ENCODE measurements at regions not wholly inside any gene's neighbourhood (a gene's known extent, or its start where the extent isn't known, plus 50 kb on each side); places are given as distances from the start of the nearest gene placed in this dataset.

DNA sequence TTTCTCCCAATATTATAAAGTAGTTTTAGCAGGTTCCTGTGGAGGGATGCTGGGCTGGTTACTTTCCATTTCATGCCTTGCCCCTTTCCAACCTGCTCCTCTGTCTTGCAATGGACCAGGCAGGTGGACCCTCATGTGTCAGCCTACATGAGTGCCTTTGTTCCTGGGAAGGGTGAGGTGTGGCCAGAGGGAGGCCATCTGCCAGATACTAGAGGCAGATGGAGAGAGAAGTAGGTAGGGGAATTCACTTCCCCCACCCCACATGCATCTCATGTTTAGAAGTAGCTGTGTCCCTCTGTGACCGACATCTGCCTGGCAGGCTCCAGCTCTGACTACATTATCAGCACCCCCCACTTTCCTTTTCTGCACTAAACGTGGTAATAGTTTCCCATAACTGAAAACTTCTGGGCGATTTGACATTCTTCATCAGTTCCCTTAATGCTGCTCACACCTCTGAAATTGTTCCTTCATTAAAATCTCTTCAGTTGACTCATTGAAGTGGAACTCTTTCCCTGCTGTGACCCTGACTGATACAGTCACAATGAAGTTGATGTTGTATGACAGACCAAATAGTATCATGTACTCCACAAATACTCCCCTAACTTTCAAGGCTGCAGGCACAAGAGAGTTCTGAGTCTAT lies 396.3 kb upstream of the FZD8 start:
- no peak for DNase-seq
- H3K9me3 ChIP-seq (ENCODE audit: control extremely low read depth in 1 of 5, control insufficient read depth in 4 of 5, insufficient read depth in 2 of 5, low read depth in 1 of 5, low read length in 4 of 5) = no peaks in the 10 kb centered on the region
- CTCF ChIA-PET = no interaction called here
- POLR2A ChIA-PET = no interaction called here
- no peaks in the 10 kb centered on the region for H3K4me1 ChIP-seq (ENCODE audit: control extremely low read depth in 1 of 4, control insufficient read depth in 4 of 4, insufficient read depth in 4 of 4, low read length in 3 of 4)
- H3K27me3 ChIP-seq (replicated peaks in 2 of 5; ENCODE audit: control insufficient read depth in 4 of 5, insufficient read depth in 5 of 5, low read length in 4 of 5) = no peaks in the 10 kb centered on the region
- H3K27ac ChIP-seq (ENCODE audit: insufficient read depth in 1 of 2, low read depth in 1 of 2, low read length in 2 of 2, poor library complexity in 1 of 2, severe bottlenecking in 2 of 2) = no peak overlapping the region
- H3K36me3 ChIP-seq (ENCODE audit: control insufficient read depth in 4 of 4, insufficient read depth in 4 of 4, low read length in 3 of 4) = no peaks in the 10 kb centered on the region
- no peak overlapping the region for H3K4me3 ChIP-seq (ENCODE audit: control insufficient read depth in 1 of 7, extremely low read depth in 1 of 7, insufficient read depth in 4 of 7, low read depth in 2 of 7, low read length in 6 of 7)
- WGBS (ENCODE audit: insufficient coverage) = 74% methylated on average over 3 of the region's 3 CpGs

DNA sequence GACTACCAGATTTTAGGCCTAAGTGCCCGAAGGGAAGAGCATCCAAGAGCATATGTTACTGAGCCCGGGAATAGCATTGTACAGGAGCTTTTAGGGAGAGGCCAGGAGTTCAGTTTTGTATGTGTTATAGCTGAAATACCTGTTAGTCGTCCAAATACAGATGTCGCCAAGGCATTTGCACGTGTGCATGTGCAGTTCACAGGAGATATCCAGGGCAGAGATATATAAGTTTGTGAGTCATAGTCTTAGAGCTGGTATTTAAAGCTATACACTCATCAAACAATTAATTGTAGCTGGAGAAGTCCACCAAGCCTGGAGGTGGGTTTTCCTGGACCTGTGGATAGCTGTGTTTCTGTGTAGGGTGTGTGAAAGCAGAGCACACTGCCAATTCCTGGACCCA lies 394.0 kb upstream of the FZD8 start:
- DNase-seq = no peak

DNA sequence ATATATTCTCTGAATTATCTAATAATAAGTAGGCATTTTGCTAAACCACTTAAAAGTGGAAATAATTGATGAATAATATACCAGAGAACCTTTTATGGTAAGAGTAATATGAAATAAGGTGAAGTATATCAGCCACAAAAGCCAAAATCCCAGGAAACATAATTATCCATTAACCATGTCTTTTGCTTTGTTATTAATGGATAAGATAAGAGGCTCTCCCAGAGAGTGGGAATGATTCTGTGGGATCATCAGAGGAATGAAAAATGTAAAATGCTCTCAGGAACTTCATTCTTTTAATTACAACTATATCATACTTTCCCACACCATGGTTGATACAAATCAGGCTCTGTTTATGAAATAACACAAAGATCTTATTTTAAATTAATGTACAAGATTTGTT lies 391.7 kb upstream of the FZD8 start:
- ChIA-PET CTCF (no interaction called here), POLR2A (no interaction called here)
- Histone ChIP-seq H3K9me3 (ENCODE audit: control extremely low read depth in 1 of 5, control insufficient read depth in 4 of 5, insufficient read depth in 2 of 5, low read depth in 1 of 5, low read length in 4 of 5) (no peaks in the 10 kb centered on the region), H3K4me1 (ENCODE audit: control extremely low read depth in 1 of 4, control insufficient read depth in 4 of 4, insufficient read depth in 4 of 4, low read length in 3 of 4) (no peaks in the 10 kb centered on the region), H3K27me3 (replicated peaks in 2 of 5; ENCODE audit: control insufficient read depth in 4 of 5, insufficient read depth in 5 of 5, low read length in 4 of 5) (no peaks in the 10 kb centered on the region), H3K27ac (ENCODE audit: insufficient read depth in 1 of 2, low read depth in 1 of 2, low read length in 2 of 2, poor library complexity in 1 of 2, severe bottlenecking in 2 of 2) (no peak overlapping the region), H3K36me3 (ENCODE audit: control insufficient read depth in 4 of 4, insufficient read depth in 4 of 4, low read length in 3 of 4) (no peaks in the 10 kb centered on the region), H3K4me3 (ENCODE audit: control insufficient read depth in 1 of 7, extremely low read depth in 1 of 7, insufficient read depth in 4 of 7, low read depth in 2 of 7, low read length in 6 of 7) (no peak overlapping the region)
- no peak for DNase-seq

More for the DNA sequence above, 394.0 kb upstream of the FZD8 start:
- 93% methylated on average over 4 of the region's 5 CpGs for WGBS (ENCODE audit: insufficient coverage)
- no peaks in the 10 kb centered on the region for H3K9me3 ChIP-seq (ENCODE audit: control extremely low read depth in 1 of 5, control insufficient read depth in 4 of 5, insufficient read depth in 2 of 5, low read depth in 1 of 5, low read length in 4 of 5)
- H3K4me1 ChIP-seq (ENCODE audit: control extremely low read depth in 1 of 4, control insufficient read depth in 4 of 4, insufficient read depth in 4 of 4, low read length in 3 of 4) = no peaks in the 10 kb centered on the region
- no peaks in the 10 kb centered on the region for H3K36me3 ChIP-seq (ENCODE audit: control insufficient read depth in 4 of 4, insufficient read depth in 4 of 4, low read length in 3 of 4)
- H3K27ac ChIP-seq (ENCODE audit: insufficient read depth in 1 of 2, low read depth in 1 of 2, low read length in 2 of 2, poor library complexity in 1 of 2, severe bottlenecking in 2 of 2) = no peak overlapping the region
- CTCF ChIA-PET = no interaction called here
- no peaks in the 10 kb centered on the region for H3K27me3 ChIP-seq (replicated peaks in 2 of 5; ENCODE audit: control insufficient read depth in 4 of 5, insufficient read depth in 5 of 5, low read length in 4 of 5)
- POLR2A ChIA-PET = no interaction called here
- no peak overlapping the region for H3K4me3 ChIP-seq (ENCODE audit: control insufficient read depth in 1 of 7, extremely low read depth in 1 of 7, insufficient read depth in 4 of 7, low read depth in 2 of 7, low read length in 6 of 7)

DNA sequence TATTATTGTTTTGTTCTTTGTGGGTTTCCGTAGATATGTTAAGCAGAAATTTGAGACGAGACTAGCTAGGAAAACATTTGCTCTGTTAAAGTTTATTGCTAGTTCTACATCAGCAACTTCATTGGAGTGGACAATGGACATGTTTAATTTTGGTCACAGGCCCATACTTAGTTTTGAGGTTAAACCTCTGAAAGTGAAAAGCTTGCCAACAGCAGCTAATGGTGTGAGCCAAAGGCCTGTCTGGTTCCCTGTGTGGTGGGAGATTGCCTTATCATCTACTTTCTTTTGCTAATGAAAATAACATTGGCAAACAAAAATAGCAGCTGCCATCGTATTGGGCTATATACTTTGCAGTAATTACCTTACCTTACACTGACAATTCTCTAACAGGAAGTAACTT lies 388.4 kb upstream of the FZD8 start:
- no peak overlapping the region for H3K27ac ChIP-seq (ENCODE audit: insufficient read depth in 1 of 2, low read depth in 1 of 2, low read length in 2 of 2, poor library complexity in 1 of 2, severe bottlenecking in 2 of 2)
- no peaks in the 10 kb centered on the region for H3K9me3 ChIP-seq (ENCODE audit: control extremely low read depth in 1 of 5, control insufficient read depth in 4 of 5, insufficient read depth in 2 of 5, low read depth in 1 of 5, low read length in 4 of 5)
- 100% methylated on average over 2 of the region's 3 CpGs for WGBS (ENCODE audit: insufficient coverage)
- no peaks in the 10 kb centered on the region for H3K36me3 ChIP-seq (ENCODE audit: control insufficient read depth in 4 of 4, insufficient read depth in 4 of 4, low read length in 3 of 4)
- no peaks in the 10 kb centered on the region for H3K27me3 ChIP-seq (replicated peaks in 2 of 5; ENCODE audit: control insufficient read depth in 4 of 5, insufficient read depth in 5 of 5, low read length in 4 of 5)
- H3K4me3 ChIP-seq (ENCODE audit: control insufficient read depth in 1 of 7, extremely low read depth in 1 of 7, insufficient read depth in 4 of 7, low read depth in 2 of 7, low read length in 6 of 7) = no peak overlapping the region
- ChIA-PET CTCF (no interaction called here), POLR2A (no interaction called here)
- H3K4me1 ChIP-seq (ENCODE audit: control extremely low read depth in 1 of 4, control insufficient read depth in 4 of 4, insufficient read depth in 4 of 4, low read length in 3 of 4) = no peaks in the 10 kb centered on the region
- no peak for DNase-seq

DNA sequence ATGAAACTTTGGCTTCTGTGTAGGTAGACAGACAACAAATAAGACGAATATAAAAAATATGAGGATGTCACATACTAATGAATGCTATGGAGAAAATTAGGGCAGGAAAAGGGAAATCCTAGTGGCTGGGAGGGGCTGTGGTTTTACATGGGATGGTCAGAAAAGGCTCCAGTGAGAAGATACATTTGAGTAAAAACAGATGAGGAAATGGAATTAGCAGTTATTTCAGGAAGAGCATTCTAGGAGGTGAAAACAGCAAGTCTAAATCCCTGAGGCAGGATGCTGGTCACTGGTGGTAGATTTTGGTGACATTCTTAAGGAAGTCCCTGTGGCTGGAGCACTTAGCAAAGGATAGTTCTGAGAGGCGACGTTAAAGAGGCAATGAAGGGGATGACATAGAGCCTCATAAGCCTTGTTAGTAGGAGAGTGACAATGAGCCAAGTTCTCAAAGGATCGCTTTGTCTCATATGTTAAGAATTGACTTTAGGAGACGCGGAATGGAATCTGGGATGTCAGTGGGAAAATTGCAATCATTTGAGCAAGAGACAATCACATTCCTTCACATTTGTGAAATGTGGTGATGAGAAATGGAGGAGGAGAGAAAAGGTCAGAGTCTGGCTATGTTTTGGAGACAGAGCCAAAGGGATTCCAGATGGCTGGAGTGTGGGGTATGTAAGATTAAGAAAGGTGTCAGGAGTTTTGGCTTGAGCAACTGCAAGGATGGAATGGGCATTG lies 384.7 kb upstream of the FZD8 start:
- Histone ChIP-seq H3K27me3 (replicated peaks in 2 of 5; ENCODE audit: control insufficient read depth in 4 of 5, insufficient read depth in 5 of 5, low read length in 4 of 5) (no peaks in the 10 kb centered on the region), H3K4me3 (ENCODE audit: control insufficient read depth in 1 of 7, extremely low read depth in 1 of 7, insufficient read depth in 4 of 7, low read depth in 2 of 7, low read length in 6 of 7) (no peak overlapping the region), H3K4me1 (ENCODE audit: control extremely low read depth in 1 of 4, control insufficient read depth in 4 of 4, insufficient read depth in 4 of 4, low read length in 3 of 4) (no peaks in the 10 kb centered on the region), H3K9me3 (ENCODE audit: control extremely low read depth in 1 of 5, control insufficient read depth in 4 of 5, insufficient read depth in 2 of 5, low read depth in 1 of 5, low read length in 4 of 5) (peaks cover 0 to 2% (median 0%) of the 10 kb centered on the region in 5 experiments), H3K27ac (ENCODE audit: insufficient read depth in 1 of 2, low read depth in 1 of 2, low read length in 2 of 2, poor library complexity in 1 of 2, severe bottlenecking in 2 of 2) (no peak overlapping the region), H3K36me3 (ENCODE audit: control insufficient read depth in 4 of 4, insufficient read depth in 4 of 4, low read length in 3 of 4) (no peaks in the 10 kb centered on the region)
- 95% methylated on average over 6 of the region's 6 CpGs for WGBS (ENCODE audit: insufficient coverage)
- ChIA-PET POLR2A (no interaction called here), CTCF (no interaction called here)
- no peak for DNase-seq

DNA sequence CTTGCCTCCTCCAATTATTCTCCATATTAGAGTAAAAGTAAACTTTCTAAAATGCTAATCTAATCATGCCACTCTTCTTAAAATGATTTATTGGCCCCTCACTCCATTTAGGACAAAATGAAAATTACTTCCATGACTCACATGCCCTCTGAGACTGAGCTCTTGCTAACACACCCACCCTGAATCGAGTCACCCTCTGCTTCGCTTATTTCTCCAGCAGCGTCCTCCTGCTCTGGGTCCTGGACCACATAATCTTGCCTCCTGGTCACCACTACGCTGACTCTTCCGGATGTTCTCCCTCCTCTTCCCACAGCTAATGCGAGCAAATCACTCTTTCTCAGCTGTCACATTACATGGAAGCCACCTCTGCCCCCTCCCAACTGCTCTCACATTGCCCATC lies 384.0 kb upstream of the FZD8 start:
- CTCF ChIA-PET = no interaction called here
- H3K27me3 ChIP-seq (replicated peaks in 2 of 5; ENCODE audit: control insufficient read depth in 4 of 5, insufficient read depth in 5 of 5, low read length in 4 of 5) = no peaks in the 10 kb centered on the region
- H3K4me1 ChIP-seq (ENCODE audit: control extremely low read depth in 1 of 4, control insufficient read depth in 4 of 4, insufficient read depth in 4 of 4, low read length in 3 of 4) = no peaks in the 10 kb centered on the region
- POLR2A ChIA-PET = no interaction called here
- no peaks in the 10 kb centered on the region for H3K36me3 ChIP-seq (ENCODE audit: control insufficient read depth in 4 of 4, insufficient read depth in 4 of 4, low read length in 3 of 4)
- H3K4me3 ChIP-seq (ENCODE audit: control insufficient read depth in 1 of 7, extremely low read depth in 1 of 7, insufficient read depth in 4 of 7, low read depth in 2 of 7, low read length in 6 of 7) = no peak overlapping the region
- peaks cover 0 to 2% (median 0%) of the 10 kb centered on the region in 5 experiments for H3K9me3 ChIP-seq (ENCODE audit: control extremely low read depth in 1 of 5, control insufficient read depth in 4 of 5, insufficient read depth in 2 of 5, low read depth in 1 of 5, low read length in 4 of 5)
- WGBS (ENCODE audit: insufficient coverage) = 92% methylated on average over 4 of the region's 6 CpGs
- H3K27ac ChIP-seq (ENCODE audit: insufficient read depth in 1 of 2, low read depth in 1 of 2, low read length in 2 of 2, poor library complexity in 1 of 2, severe bottlenecking in 2 of 2) = no peak overlapping the region
- no peak for DNase-seq

DNA sequence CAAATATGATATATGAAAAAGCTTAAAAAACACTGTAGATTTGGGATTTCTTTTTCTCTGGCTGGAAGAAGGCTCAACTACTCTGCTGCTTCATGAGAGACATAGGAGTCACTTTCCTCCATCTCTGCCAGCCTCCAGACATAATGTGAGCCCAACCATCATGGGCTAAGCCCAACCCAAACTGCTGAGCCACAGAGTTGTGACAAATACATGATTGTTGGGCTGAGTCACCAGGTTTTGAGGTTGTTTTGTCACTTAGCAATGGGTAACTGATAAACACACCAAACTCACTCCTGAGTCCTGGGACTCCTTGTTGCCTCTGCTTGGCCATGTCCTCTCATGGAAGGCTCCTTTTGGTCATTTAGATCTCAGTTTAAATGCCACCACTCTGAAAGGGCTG lies 381.8 kb upstream of the FZD8 start:
- POLR2A ChIA-PET = no interaction called here
- DNase-seq = no peak

More for the DNA sequence above, 381.8 kb upstream of the FZD8 start:
- Histone ChIP-seq H3K9me3 (ENCODE audit: control extremely low read depth in 1 of 5, control insufficient read depth in 4 of 5, insufficient read depth in 2 of 5, low read depth in 1 of 5, low read length in 4 of 5) (peaks cover 0 to 2% (median 0%) of the 10 kb centered on the region in 5 experiments), H3K27ac (ENCODE audit: insufficient read depth in 1 of 2, low read depth in 1 of 2, low read length in 2 of 2, poor library complexity in 1 of 2, severe bottlenecking in 2 of 2) (no peak overlapping the region), H3K4me3 (ENCODE audit: control insufficient read depth in 1 of 7, extremely low read depth in 1 of 7, insufficient read depth in 4 of 7, low read depth in 2 of 7, low read length in 6 of 7) (no peak overlapping the region), H3K4me1 (ENCODE audit: control extremely low read depth in 1 of 4, control insufficient read depth in 4 of 4, insufficient read depth in 4 of 4, low read length in 3 of 4) (no peaks in the 10 kb centered on the region), H3K36me3 (ENCODE audit: control insufficient read depth in 4 of 4, insufficient read depth in 4 of 4, low read length in 3 of 4) (no peaks in the 10 kb centered on the region), H3K27me3 (replicated peaks in 2 of 5; ENCODE audit: control insufficient read depth in 4 of 5, insufficient read depth in 5 of 5, low read length in 4 of 5) (no peaks in the 10 kb centered on the region)
- CTCF ChIA-PET = no interaction called here
